Effector memory CD4-positive, alpha-beta T cell (primary cell): ENCODE measurements at regions not wholly inside any gene's neighbourhood (a gene's known extent, or its start where the extent isn't known, plus 50 kb on each side); places are given as distances from the start of the nearest gene placed in this dataset.

ENCODE experiments used
- DNase-seq, 3 donors: peaks; one replicate each; pipeline ENCODE4 v3.0.0-alpha.2; 2020
- H3K27ac ChIP-seq: 2 replicates; pipeline ENCODE4 v1.7.0; 2013; ENCODE audit warnings: mild to moderate bottlenecking, low read length, moderate library complexity; ENCODE audit not compliant: insufficient read depth, poor library complexity, severe bottlenecking
- H3K27me3 ChIP-seq: replicated peaks from 2 replicates; pipeline ENCODE4 v1.7.0; 2013; ENCODE audit warnings: mild to moderate bottlenecking, low read length; ENCODE audit not compliant: insufficient read depth, control insufficient read depth, poor library complexity, severe bottlenecking
- H3K36me3 ChIP-seq: 2 replicates; pipeline ENCODE4 v1.7.0; 2013; ENCODE audit warnings: mild to moderate bottlenecking, low read length, moderate library complexity; ENCODE audit not compliant: control insufficient read depth, insufficient read depth
- H3K4me1 ChIP-seq: 2 replicates; pipeline ENCODE4 v1.7.0; 2013; ENCODE audit warnings: low read length, mild to moderate bottlenecking; ENCODE audit not compliant: control insufficient read depth, insufficient read depth, poor library complexity, severe bottlenecking
- H3K4me3 ChIP-seq: 2 replicates; pipeline ENCODE4 v1.7.0; 2013; ENCODE audit warnings: low read length, low read depth, mild to moderate bottlenecking; ENCODE audit not compliant: insufficient read depth, poor library complexity, severe bottlenecking
- H3K9me3 ChIP-seq: 2 replicates; pipeline ENCODE4 v1.7.0; 2013; ENCODE audit warnings: mild to moderate bottlenecking, low read length, moderate library complexity; ENCODE audit not compliant: control insufficient read depth

DNA sequence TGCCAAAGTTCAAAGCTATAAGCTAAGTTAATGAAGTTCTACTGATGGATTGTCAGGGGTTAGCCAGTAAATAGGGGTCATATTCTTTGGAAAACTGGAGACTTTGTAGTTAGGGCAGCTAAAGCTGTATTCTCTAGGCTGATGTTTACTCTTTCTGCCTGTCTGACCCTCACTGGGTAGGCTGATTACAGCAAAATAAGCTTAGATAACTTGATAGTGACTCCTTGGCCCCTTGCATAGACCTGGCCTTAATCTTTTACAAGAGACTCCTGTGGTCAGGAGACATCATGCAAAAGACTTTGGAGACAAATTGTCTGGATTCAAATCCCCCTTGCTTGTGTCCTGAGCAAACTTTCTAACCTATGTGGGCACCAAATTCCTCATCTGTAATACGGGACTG lies 314.4 kb upstream of the MSX2 start:
- Histone ChIP-seq H3K4me3 (no peak overlapping the region), H3K36me3 (no peaks in the 10 kb centered on the region), H3K27me3 (no peaks in the 10 kb centered on the region), H3K9me3 (no peaks in the 10 kb centered on the region), H3K27ac (no peak overlapping the region), H3K4me1 (no peaks in the 10 kb centered on the region)
- DNase-seq = no peak

GRCh38 chr5:174410716-174411478 lies 313.5 kb upstream of the MSX2 start:
- no peak overlapping the region for H3K27ac ChIP-seq
- no peaks in the 10 kb centered on the region for H3K36me3 ChIP-seq
- no peak overlapping the region for H3K4me3 ChIP-seq
- DNase-seq = no peak
- no peaks in the 10 kb centered on the region for H3K4me1 ChIP-seq
- no peaks in the 10 kb centered on the region for H3K9me3 ChIP-seq
- H3K27me3 ChIP-seq = no peaks in the 10 kb centered on the region

- no peaks in the 10 kb centered on the region for H3K9me3 ChIP-seq
- no peaks in the 10 kb centered on the region for H3K36me3 ChIP-seq
- no peak overlapping the region for H3K27ac ChIP-seq
- no peaks in the 10 kb centered on the region for H3K4me1 ChIP-seq
- DNase-seq = no peak
- H3K4me3 ChIP-seq = no peak overlapping the region
- H3K27me3 ChIP-seq = no peaks in the 10 kb centered on the region
Observed at GRCh38 chr5:174411479-174411819, 312.9 kb upstream of the MSX2 start.

DNA sequence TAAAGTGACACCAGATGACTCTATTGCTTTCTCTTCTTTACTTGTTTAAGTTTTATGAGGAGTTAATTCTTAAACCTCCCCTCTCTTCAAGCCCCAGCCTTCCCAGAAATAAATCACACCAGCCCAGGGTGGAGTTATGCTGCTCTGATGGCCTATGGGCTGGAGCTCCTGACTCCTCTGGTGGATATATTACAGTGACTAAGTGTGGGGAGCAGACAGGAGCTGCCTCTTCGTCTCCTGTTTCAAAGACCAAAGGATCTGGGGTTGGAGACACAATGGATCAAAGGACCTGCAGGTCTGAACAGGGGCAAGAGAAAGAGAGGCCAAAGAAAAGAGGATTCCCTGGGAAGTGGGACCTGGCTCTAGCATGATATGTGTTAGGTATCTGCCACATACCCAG lies 312.0 kb upstream of the MSX2 start:
- Histone ChIP-seq H3K27ac (no peak overlapping the region), H3K27me3 (no peaks in the 10 kb centered on the region), H3K4me3 (no peak overlapping the region), H3K36me3 (no peaks in the 10 kb centered on the region), H3K4me1 (no peaks in the 10 kb centered on the region), H3K9me3 (no peaks in the 10 kb centered on the region)
- no peak for DNase-seq

DNA sequence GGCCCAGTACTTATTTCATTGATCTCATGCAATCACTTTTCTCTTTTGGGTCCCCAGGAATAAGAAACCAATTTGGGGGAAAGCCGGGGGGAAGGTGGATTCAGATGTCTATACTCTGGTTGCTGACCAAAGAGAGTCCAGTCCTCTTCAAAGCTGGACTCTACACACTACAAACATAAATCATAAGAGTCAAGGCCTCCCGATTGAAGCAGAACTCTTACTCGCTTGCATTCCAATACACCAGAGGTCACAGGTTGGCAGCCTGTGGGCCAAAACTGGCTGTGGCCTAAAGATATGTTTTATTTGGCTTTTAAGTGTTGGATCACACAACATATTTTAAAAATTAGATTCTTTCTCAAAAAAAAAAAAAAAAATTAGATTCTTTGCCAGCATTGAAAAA lies 311.4 kb upstream of the MSX2 start:
- H3K27ac ChIP-seq = no peak overlapping the region
- no peaks in the 10 kb centered on the region for H3K27me3 ChIP-seq
- H3K4me3 ChIP-seq = no peak overlapping the region
- no peaks in the 10 kb centered on the region for H3K9me3 ChIP-seq
- no peaks in the 10 kb centered on the region for H3K4me1 ChIP-seq
- no peak for DNase-seq
- H3K36me3 ChIP-seq = no peaks in the 10 kb centered on the region

- DNase-seq = no peak
- Histone ChIP-seq H3K27me3 (no peaks in the 10 kb centered on the region), H3K36me3 (no peaks in the 10 kb centered on the region)
Observed at GRCh38 chr5:174413567-174414314, 310.6 kb upstream of the MSX2 start.

GRCh38 chr5:174414315-174414710 lies 310.1 kb upstream of the MSX2 start:
- Histone ChIP-seq H3K27ac (no peak overlapping the region), H3K9me3 (no peaks in the 10 kb centered on the region), H3K36me3 (no peaks in the 10 kb centered on the region), H3K4me1 (no peaks in the 10 kb centered on the region), H3K4me3 (no peak overlapping the region), H3K27me3 (no peaks in the 10 kb centered on the region)
- DNase-seq = no peak

More at GRCh38 chr5:174413567-174414314, 310.6 kb upstream of the MSX2 start:
- Histone ChIP-seq H3K27ac (no peak overlapping the region), H3K9me3 (no peaks in the 10 kb centered on the region), H3K4me3 (no peak overlapping the region), H3K4me1 (no peaks in the 10 kb centered on the region)

DNA sequence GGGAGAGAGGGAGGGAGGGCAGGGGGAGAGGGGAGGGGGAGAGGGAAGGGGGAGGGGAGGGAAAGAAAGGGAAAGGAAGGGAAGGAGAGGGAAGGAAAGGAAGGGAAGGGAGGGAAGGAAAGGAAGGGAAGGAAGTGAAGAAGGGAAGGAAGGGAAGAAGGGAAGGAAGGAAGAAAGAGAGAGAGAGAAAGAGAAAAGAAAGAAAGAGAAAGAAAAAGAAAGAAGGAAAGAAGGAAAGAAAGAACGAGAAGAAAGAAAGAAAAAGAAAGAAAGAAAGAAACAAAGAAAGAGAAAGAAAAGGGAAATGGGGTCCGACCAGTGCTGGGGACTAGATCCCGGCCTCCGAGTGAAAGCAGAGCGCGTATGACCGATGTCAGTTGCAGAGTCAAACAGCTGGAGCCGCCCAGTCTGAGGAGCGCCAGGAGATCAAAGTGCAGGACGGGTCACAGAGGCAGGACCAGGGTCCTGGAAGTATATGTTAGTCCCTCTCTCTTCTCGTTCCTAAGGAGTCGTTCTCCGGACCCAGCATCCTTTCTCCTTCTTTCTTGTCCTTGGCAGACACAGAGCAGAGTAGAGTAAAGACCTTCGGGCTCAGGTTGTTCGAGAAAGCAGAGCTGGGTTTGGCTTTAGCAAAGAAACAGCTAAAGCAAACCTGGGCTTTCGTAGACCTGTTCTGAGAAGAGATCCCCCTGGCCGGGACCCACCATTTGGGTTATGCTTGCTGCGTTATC lies 305.4 kb upstream of the MSX2 start:
- no peak for DNase-seq
- H3K27me3 ChIP-seq = no peaks in the 10 kb centered on the region
- no peaks in the 10 kb centered on the region for H3K4me1 ChIP-seq
- peak overlapping the region; percentile 26 for H3K4me3 ChIP-seq
- H3K36me3 ChIP-seq = no peaks in the 10 kb centered on the region
- no peaks in the 10 kb centered on the region for H3K9me3 ChIP-seq
- H3K27ac ChIP-seq = no peak overlapping the region

- DNase-seq = peak; percentile 30 to 58 (median 51)
- Histone ChIP-seq H3K4me1 (no peaks in the 10 kb centered on the region), H3K4me3 (peak overlapping the region; percentile 26), H3K9me3 (no peaks in the 10 kb centered on the region), H3K36me3 (no peaks in the 10 kb centered on the region), H3K27me3 (no peaks in the 10 kb centered on the region), H3K27ac (no peak overlapping the region)
Observed at GRCh38 chr5:174419540-174420132, 304.7 kb upstream of the MSX2 start.
